Liver (tissue), 3 donors: ENCODE measurements at regions not wholly inside any gene's neighbourhood (a gene's known extent, or its start where the extent isn't known, plus 50 kb on each side); places are given as distances from the start of the nearest gene placed in this dataset.

Experiments
- EGR1 ChIP-seq, 2 donors: IDR thresholded peaks; 2 replicates each; pipeline ENCODE4 v1.6.1; 2016 to 2018; ENCODE audit warnings: antibody characterized with exemption in 2 of 2, low read depth in 2 of 2
- FOXA1 ChIP-seq: IDR thresholded peaks from 2 replicates; pipeline ENCODE4 v1.6.1; 2016; ENCODE audit warnings: antibody characterized with exemption
- HNF4A ChIP-seq, 2 donors: conservative IDR thresholded peaks; 2 replicates each; pipeline ENCODE4 v1.6.1; 2016; ENCODE audit warnings: antibody characterized with exemption in 2 of 2, mild to moderate bottlenecking in 2 of 2
- JUND ChIP-seq, 2 donors: IDR thresholded peaks; 2 replicates each; pipeline ENCODE4 v1.6.1; 2016; ENCODE audit warnings: antibody characterized with exemption in 2 of 2
- RAD21 ChIP-seq, 2 donors: IDR thresholded peaks; 2 replicates each; pipeline ENCODE4 v1.6.1; 2016; ENCODE audit warnings: antibody characterized with exemption in 2 of 2, mild to moderate bottlenecking in 2 of 2
- RXRA ChIP-seq, 2 donors: IDR thresholded peaks; 2 replicates each; pipeline ENCODE4 v1.6.1; 2017 to 2018; ENCODE audit warnings: antibody characterized with exemption in 2 of 2, mild to moderate bottlenecking in 1 of 2
- TAF1 ChIP-seq: conservative IDR thresholded peaks from 2 replicates; pipeline ENCODE4 v1.6.1; 2016; ENCODE audit warnings: antibody characterized with exemption, mild to moderate bottlenecking
- YY1 ChIP-seq: IDR thresholded peaks from 2 replicates; pipeline ENCODE4 v1.6.1; 2016; ENCODE audit warnings: antibody characterized with exemption, mild to moderate bottlenecking
- TF ChIP-seq, protein P1 (sequence below): IDR thresholded peaks from 2 replicates; pipeline ENCODE4 v1.6.1; 2016; ENCODE audit warnings: antibody characterized with exemption
- TF ChIP-seq, protein P2 (sequence below): fragments of 150-350 bp; IDR thresholded peaks from 2 replicates; pipeline ENCODE4 v1.5.1; 2017; ENCODE audit warnings: improper control_type of control experiment, low read depth, low read length; ENCODE audit not compliant: missing input control
- TF ChIP-seq, protein P3 (sequence below): IDR thresholded peaks from 2 replicates; pipeline ENCODE4 v1.6.1; 2016; ENCODE audit warnings: antibody characterized with exemption
- TF ChIP-seq, protein P4 (sequence below): IDR thresholded peaks from 2 replicates; pipeline ENCODE4 v1.6.1; 2016; ENCODE audit warnings: antibody characterized with exemption, mild to moderate bottlenecking
- TF ChIP-seq, protein P5 (sequence below): IDR thresholded peaks from 2 replicates; pipeline ENCODE4 v1.6.1; 2016; ENCODE audit warnings: antibody characterized with exemption
- donor health status: healthy.
- donor health status: healthy.

DNA sequence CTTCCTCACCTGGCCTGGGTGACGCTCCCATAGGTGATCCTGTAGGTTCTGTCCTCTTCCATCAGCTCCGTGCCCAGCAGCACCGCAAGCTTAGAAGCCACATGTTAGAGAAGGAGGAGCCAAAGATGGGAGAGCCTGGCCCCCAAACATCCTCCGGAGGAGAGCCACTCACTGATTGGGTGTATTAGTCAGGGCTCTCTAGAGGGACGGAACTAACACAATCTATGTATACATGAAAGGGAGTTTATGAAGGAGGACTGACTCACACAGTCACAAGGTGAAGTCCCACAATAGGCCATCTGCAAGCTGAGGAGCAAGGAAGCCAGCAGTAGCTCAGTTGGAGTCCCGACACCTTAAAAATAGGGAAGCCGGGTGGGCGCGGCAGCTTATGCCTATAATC lies 1273.1 kb upstream of the TMEM132C start:
- no peak for TF ChIP-seq EGR1 (IDR thresholded peaks at IDR 0.05; ENCODE audit: low read depth in 2 of 2)
- TF ChIP-seq, protein P1, sequence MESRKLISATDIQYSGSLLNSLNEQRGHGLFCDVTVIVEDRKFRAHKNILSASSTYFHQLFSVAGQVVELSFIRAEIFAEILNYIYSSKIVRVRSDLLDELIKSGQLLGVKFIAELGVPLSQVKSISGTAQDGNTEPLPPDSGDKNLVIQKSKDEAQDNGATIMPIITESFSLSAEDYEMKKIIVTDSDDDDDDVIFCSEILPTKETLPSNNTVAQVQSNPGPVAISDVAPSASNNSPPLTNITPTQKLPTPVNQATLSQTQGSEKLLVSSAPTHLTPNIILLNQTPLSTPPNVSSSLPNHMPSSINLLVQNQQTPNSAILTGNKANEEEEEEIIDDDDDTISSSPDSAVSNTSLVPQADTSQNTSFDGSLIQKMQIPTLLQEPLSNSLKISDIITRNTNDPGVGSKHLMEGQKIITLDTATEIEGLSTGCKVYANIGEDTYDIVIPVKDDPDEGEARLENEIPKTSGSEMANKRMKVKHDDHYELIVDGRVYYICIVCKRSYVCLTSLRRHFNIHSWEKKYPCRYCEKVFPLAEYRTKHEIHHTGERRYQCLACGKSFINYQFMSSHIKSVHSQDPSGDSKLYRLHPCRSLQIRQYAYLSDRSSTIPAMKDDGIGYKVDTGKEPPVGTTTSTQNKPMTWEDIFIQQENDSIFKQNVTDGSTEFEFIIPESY, result no peak
- no peak for TF ChIP-seq YY1
- no peak for TF ChIP-seq RAD21 (IDR thresholded peaks at IDR 0.05)
- TF ChIP-seq, protein P2, sequence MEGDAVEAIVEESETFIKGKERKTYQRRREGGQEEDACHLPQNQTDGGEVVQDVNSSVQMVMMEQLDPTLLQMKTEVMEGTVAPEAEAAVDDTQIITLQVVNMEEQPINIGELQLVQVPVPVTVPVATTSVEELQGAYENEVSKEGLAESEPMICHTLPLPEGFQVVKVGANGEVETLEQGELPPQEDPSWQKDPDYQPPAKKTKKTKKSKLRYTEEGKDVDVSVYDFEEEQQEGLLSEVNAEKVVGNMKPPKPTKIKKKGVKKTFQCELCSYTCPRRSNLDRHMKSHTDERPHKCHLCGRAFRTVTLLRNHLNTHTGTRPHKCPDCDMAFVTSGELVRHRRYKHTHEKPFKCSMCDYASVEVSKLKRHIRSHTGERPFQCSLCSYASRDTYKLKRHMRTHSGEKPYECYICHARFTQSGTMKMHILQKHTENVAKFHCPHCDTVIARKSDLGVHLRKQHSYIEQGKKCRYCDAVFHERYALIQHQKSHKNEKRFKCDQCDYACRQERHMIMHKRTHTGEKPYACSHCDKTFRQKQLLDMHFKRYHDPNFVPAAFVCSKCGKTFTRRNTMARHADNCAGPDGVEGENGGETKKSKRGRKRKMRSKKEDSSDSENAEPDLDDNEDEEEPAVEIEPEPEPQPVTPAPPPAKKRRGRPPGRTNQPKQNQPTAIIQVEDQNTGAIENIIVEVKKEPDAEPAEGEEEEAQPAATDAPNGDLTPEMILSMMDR, result no peak
- no peak for TF ChIP-seq JUND (IDR thresholded peaks at IDR 0.05)
- TF ChIP-seq, protein P3, sequence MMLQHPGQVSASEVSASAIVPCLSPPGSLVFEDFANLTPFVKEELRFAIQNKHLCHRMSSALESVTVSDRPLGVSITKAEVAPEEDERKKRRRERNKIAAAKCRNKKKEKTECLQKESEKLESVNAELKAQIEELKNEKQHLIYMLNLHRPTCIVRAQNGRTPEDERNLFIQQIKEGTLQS, result no peak
- TF ChIP-seq TAF1, result no peak
- no peak for TF ChIP-seq HNF4A (conservative IDR thresholded peaks at IDR 0.05)
- TF ChIP-seq FOXA1, result no peak
- no peak for TF ChIP-seq RXRA (IDR thresholded peaks at IDR 0.05)
- TF ChIP-seq, protein P4, sequence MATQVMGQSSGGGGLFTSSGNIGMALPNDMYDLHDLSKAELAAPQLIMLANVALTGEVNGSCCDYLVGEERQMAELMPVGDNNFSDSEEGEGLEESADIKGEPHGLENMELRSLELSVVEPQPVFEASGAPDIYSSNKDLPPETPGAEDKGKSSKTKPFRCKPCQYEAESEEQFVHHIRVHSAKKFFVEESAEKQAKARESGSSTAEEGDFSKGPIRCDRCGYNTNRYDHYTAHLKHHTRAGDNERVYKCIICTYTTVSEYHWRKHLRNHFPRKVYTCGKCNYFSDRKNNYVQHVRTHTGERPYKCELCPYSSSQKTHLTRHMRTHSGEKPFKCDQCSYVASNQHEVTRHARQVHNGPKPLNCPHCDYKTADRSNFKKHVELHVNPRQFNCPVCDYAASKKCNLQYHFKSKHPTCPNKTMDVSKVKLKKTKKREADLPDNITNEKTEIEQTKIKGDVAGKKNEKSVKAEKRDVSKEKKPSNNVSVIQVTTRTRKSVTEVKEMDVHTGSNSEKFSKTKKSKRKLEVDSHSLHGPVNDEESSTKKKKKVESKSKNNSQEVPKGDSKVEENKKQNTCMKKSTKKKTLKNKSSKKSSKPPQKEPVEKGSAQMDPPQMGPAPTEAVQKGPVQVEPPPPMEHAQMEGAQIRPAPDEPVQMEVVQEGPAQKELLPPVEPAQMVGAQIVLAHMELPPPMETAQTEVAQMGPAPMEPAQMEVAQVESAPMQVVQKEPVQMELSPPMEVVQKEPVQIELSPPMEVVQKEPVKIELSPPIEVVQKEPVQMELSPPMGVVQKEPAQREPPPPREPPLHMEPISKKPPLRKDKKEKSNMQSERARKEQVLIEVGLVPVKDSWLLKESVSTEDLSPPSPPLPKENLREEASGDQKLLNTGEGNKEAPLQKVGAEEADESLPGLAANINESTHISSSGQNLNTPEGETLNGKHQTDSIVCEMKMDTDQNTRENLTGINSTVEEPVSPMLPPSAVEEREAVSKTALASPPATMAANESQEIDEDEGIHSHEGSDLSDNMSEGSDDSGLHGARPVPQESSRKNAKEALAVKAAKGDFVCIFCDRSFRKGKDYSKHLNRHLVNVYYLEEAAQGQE, result no peak
- TF ChIP-seq, protein P5, sequence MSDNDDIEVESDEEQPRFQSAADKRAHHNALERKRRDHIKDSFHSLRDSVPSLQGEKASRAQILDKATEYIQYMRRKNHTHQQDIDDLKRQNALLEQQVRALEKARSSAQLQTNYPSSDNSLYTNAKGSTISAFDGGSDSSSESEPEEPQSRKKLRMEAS, result no peak
